GM23338 (cell line): ENCODE measurements at regions not wholly inside any gene's neighbourhood (a gene's known extent, or its start where the extent isn't known, plus 50 kb on each side); places are given as distances from the start of the nearest gene placed in this dataset.

Source experiments
- ATAC-seq: fragments of 200-7000 bp; cut with Tn5 transposase; 3 replicates; pipeline ENCODE4 v1.9.1; 2020
- DNase-seq: peaks from one replicate; pipeline ENCODE4 v3.0.0-alpha.2; 2015; ENCODE audit warnings: low spot score
- H2AFZ ChIP-seq: fragments of 200-600 bp; sonication (generic); 2 replicates; pipeline ENCODE4 v1.8.0; 2016; ENCODE audit warnings: antibody characterized with exemption, mild to moderate bottlenecking, moderate library complexity
- H3F3A ChIP-seq: fragments of 200-600 bp; sonication (generic); replicated peaks from 2 replicates; pipeline ENCODE4 v1.8.0; 2017; ENCODE audit warnings: antibody characterized with exemption, mixed run types, low read depth
- H3K27ac ChIP-seq: fragments of 200-600 bp; sonication (generic); 2 replicates; pipeline ENCODE4 v1.6.1; 2016; ENCODE audit warnings: low read depth
- H3K27me3 ChIP-seq: fragments of 200-600 bp; sonication (generic); 2 replicates; pipeline ENCODE4 v1.8.0; 2016; ENCODE audit warnings: mild to moderate bottlenecking, mixed run types, moderate library complexity; ENCODE audit not compliant: insufficient read depth
- H3K36me3 ChIP-seq: fragments of 200-600 bp; sonication (generic); 2 replicates; pipeline ENCODE4 v1.8.0; 2016; ENCODE audit warnings: mild to moderate bottlenecking; ENCODE audit not compliant: insufficient read depth
- H3K4me1 ChIP-seq: fragments of 200-600 bp; sonication (generic); 2 replicates; pipeline ENCODE4 v1.8.0; 2016; ENCODE audit warnings: mild to moderate bottlenecking, moderate library complexity; ENCODE audit not compliant: insufficient read depth
- H3K4me2 ChIP-seq: fragments of 200-600 bp; sonication (generic); 2 replicates; pipeline ENCODE4 v1.7.1; 2017; ENCODE audit warnings: mixed run types
- H3K4me3 ChIP-seq: fragments of 200-600 bp; sonication (generic); 2 replicates; pipeline ENCODE4 v1.6.1; 2016; ENCODE audit warnings: mixed run types
- H3K79me2 ChIP-seq: fragments of 200-600 bp; sonication (generic); replicated peaks from 2 replicates; pipeline ENCODE4 v1.8.0; 2017; ENCODE audit warnings: mild to moderate bottlenecking; ENCODE audit not compliant: insufficient read depth
- H3K9me2 ChIP-seq: fragments of 200-600 bp; sonication (generic); 2 replicates; pipeline ENCODE4 v1.8.0; 2017; ENCODE audit not compliant: insufficient read depth
- H4K20me1 ChIP-seq: fragments of 200-600 bp; sonication (generic); replicated peaks from 2 replicates; pipeline ENCODE4 v1.8.0; 2017; ENCODE audit warnings: mild to moderate bottlenecking; ENCODE audit not compliant: insufficient read depth
- H3K27ac Mint-ChIP-seq: 2 replicates; pipeline ENCODE4 v1.8.0; 2020; ENCODE audit warnings: inconsistent platforms, mild to moderate bottlenecking, moderate library complexity, mixed read lengths
- H3K27me3 Mint-ChIP-seq: 3 replicates; pipeline ENCODE4 v1.8.0; 2022; ENCODE audit warnings: low read depth, mild to moderate bottlenecking, moderate library complexity, mixed read lengths, inconsistent platforms; ENCODE audit not compliant: insufficient read depth, poor library complexity
- H3K36me3 Mint-ChIP-seq: 3 replicates; pipeline ENCODE4 v1.8.0; 2021; ENCODE audit warnings: low read depth, mild to moderate bottlenecking, inconsistent platforms, moderate library complexity, mixed read lengths
- H3K4me1 Mint-ChIP-seq: 3 replicates; pipeline ENCODE4 v1.8.0; 2020; ENCODE audit warnings: mild to moderate bottlenecking, inconsistent platforms, mixed read lengths
- H3K4me3 Mint-ChIP-seq: 3 replicates; pipeline ENCODE4 v1.8.0; 2021; ENCODE audit warnings: moderate library complexity, mild to moderate bottlenecking, inconsistent platforms, mixed read lengths
- H3K9me3 Mint-ChIP-seq: 3 replicates; pipeline ENCODE4 v1.8.0; 2020; ENCODE audit warnings: moderate library complexity, mild to moderate bottlenecking, inconsistent platforms, mixed read lengths
- CTCF ChIP-seq, 2 experiments: fragments of 200-600 bp in 1 of 2; sonication (generic) in 1 of 2; conservative IDR thresholded peaks; 2 replicates each; pipeline versions ENCODE4 v1.5.1 to v1.6.1; 2016 to 2017; ENCODE audit warnings: antibody characterized with exemption in 2 of 2, low read depth in 2 of 2, mild to moderate bottlenecking in 2 of 2, moderate library complexity in 1 of 2
- EZH2phosphoT487 ChIP-seq: fragments of 200-600 bp; sonication (generic); IDR thresholded peaks from one replicate; pipeline ENCODE4 v1.8.1; 2018; ENCODE audit warnings: antibody characterized with exemption; ENCODE audit not compliant: unreplicated experiment
- JUNB ChIP-seq: IDR thresholded peaks from one replicate; pipeline ENCODE4 v1.6.1; 2016; ENCODE audit warnings: antibody characterized with exemption; ENCODE audit not compliant: unreplicated experiment
- NANOG ChIP-seq: IDR thresholded peaks from 2 replicates; pipeline ENCODE4 v1.6.1; 2016; ENCODE audit warnings: antibody characterized with exemption, borderline replicate concordance
- REST ChIP-seq: IDR thresholded peaks from one replicate; pipeline ENCODE4 v1.6.1; 2018; ENCODE audit warnings: antibody characterized with exemption; ENCODE audit not compliant: unreplicated experiment
- STAT1 ChIP-seq: IDR thresholded peaks from one replicate; pipeline ENCODE4 v1.6.1; 2016; ENCODE audit warnings: antibody characterized with exemption; ENCODE audit not compliant: unreplicated experiment
- ZNF114 ChIP-seq: fragments of 250-450 bp; sonication (Bioruptor Pico); IDR thresholded peaks from 2 replicates; pipeline ENCODE4 v1.5.0; 2020; ENCODE audit warnings: mild to moderate bottlenecking, moderate library complexity
- TF ChIP-seq, protein P1 (sequence below): IDR thresholded peaks from 2 replicates; pipeline ENCODE4 v1.6.1; 2016; ENCODE audit warnings: antibody characterized with exemption

GRCh38 chr1:218779341-218780100, 394.2 kb upstream of the LYPLAL1 start:
- Histone ChIP-seq H3K4me3 (no peak overlapping the region), H2AFZ (0 out of 2 replicates have a peak overlapping the region, but pooled peaks have one; percentile 43), H3K79me2 (no peaks in the 10 kb centered on the region), H3K4me1 (peaks cover 8% of the 10 kb centered on the region), H3K36me3 (no peaks in the 10 kb centered on the region), H3K27ac (no peak overlapping the region), H3K4me2 (no peak overlapping the region), H4K20me1 (no peaks in the 10 kb centered on the region), H3K9me2 (0 out of 2 replicates have a peak, but pooled peaks cover 18% of the 10 kb centered on the region), H3K27me3 (no peaks in the 10 kb centered on the region), H3F3A (no peaks in the 10 kb centered on the region)
- no peaks in the 10 kb centered on the region for H3K9me3 Mint-ChIP-seq
- no peak overlapping the region for H3K27ac Mint-ChIP-seq
- no peaks in the 10 kb centered on the region for H3K27me3 Mint-ChIP-seq
- H3K36me3 Mint-ChIP-seq: no peaks in the 10 kb centered on the region
- ATAC-seq: no peak
- DNase-seq: no peak
- TF ChIP-seq EZH2phosphoT487 (no peak), REST (no peak), JUNB (no peak), NANOG (no peak), ZNF114 (CRISPR knock-in tag) (no peak), STAT1 (no peak), CTCF (conservative IDR thresholded peaks at IDR 0.05; ENCODE audit: low read depth in 2 of 2) (peak in 1 of 2 experiments; percentile 13; a peak in 1 of 4 replicates)
- peaks cover 11% of the 10 kb centered on the region; the same call in 2 of the 3 replicates for H3K4me1 Mint-ChIP-seq
- no peak overlapping the region for H3K4me3 Mint-ChIP-seq

- H3K9me3 Mint-ChIP-seq: no peaks in the 10 kb centered on the region
- H3K27ac Mint-ChIP-seq: no peak overlapping the region
- Histone ChIP-seq H3K4me3 (no peak overlapping the region), H3K4me2 (no peak overlapping the region), H2AFZ (no peak overlapping the region), H3K9me2 (0 out of 2 replicates have a peak, but pooled peaks cover 4% of the 10 kb centered on the region), H4K20me1 (no peaks in the 10 kb centered on the region), H3K79me2 (no peaks in the 10 kb centered on the region), H3K27me3 (no peaks in the 10 kb centered on the region), H3K4me1 (0 out of 2 replicates have a peak, but pooled peaks cover 5% of the 10 kb centered on the region), H3K27ac (no peak overlapping the region), H3F3A (no peaks in the 10 kb centered on the region), H3K36me3 (no peaks in the 10 kb centered on the region)
- H3K4me3 Mint-ChIP-seq: no peak overlapping the region
- peaks cover 6% of the 10 kb centered on the region; the same call in 2 of the 3 replicates for H3K4me1 Mint-ChIP-seq
- no peaks in the 10 kb centered on the region for H3K36me3 Mint-ChIP-seq
- H3K27me3 Mint-ChIP-seq: no peaks in the 10 kb centered on the region
- ATAC-seq (no peak), DNase-seq (no peak)
- TF ChIP-seq CTCF (conservative IDR thresholded peaks at IDR 0.05; ENCODE audit: low read depth in 2 of 2): no peak
- TF ChIP-seq, protein P1, sequence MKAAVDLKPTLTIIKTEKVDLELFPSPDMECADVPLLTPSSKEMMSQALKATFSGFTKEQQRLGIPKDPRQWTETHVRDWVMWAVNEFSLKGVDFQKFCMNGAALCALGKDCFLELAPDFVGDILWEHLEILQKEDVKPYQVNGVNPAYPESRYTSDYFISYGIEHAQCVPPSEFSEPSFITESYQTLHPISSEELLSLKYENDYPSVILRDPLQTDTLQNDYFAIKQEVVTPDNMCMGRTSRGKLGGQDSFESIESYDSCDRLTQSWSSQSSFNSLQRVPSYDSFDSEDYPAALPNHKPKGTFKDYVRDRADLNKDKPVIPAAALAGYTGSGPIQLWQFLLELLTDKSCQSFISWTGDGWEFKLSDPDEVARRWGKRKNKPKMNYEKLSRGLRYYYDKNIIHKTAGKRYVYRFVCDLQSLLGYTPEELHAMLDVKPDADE: no peak
Observed at GRCh38 chr1:218783131-218783530, 390.5 kb upstream of the LYPLAL1 start.
